GM19239 (cell line): ENCODE measurements at regions not wholly inside any gene's neighbourhood (a gene's known extent, or its start where the extent isn't known, plus 50 kb on each side); places are given as distances from the start of the nearest gene placed in this dataset.

Experiments
- DNase-seq: peaks from one replicate; pipeline ENCODE4 v3.0.0; 2011; ENCODE audit warnings: low spot score; ENCODE audit not compliant: insufficient read length
- FAIRE-seq: peaks from 2 replicates; lab custom pipeline; 2011; peaks lifted over from hg19 to GRCh38; lab: Jason Lieb, UNC

- DNase-seq (no peak), FAIRE-seq (no peak)
These were observed 398.8 kb upstream of the TRIB2 start for GRCh38 chr2:12317814-12318426.

- no peak for DNase-seq
- FAIRE-seq, result no peak
These were observed 398.2 kb upstream of the TRIB2 start for GRCh38 chr2:12318427-12319057.

- no peak for FAIRE-seq
These were observed 396.6 kb upstream of the TRIB2 start for GRCh38 chr2:12320027-12320734.

GRCh38 chr2:12320991-12321641 is 395.6 kb upstream of the TRIB2 start:
- DNase-seq (no peak), FAIRE-seq (no peak)

More at GRCh38 chr2:12320027-12320734, 396.6 kb upstream of the TRIB2 start:
- DNase-seq, result no peak

- DNase-seq (no peak), FAIRE-seq (no peak)
These were observed 394.9 kb upstream of the TRIB2 start for GRCh38 chr2:12321886-12322285.

- no peak for DNase-seq
These were observed 390.9 kb upstream of the TRIB2 start for GRCh38 chr2:12325806-12326205.

GRCh38 chr2:12326449-12327190 is 390.1 kb upstream of the TRIB2 start:
- DNase-seq (no peak), FAIRE-seq (no peak)

More at GRCh38 chr2:12325806-12326205, 390.9 kb upstream of the TRIB2 start:
- no peak for FAIRE-seq

- DNase-seq (no peak), FAIRE-seq (no peak)
These were observed 385.8 kb upstream of the TRIB2 start for GRCh38 chr2:12330916-12331315.

GRCh38 chr2:12331698-12332097 is 385.0 kb upstream of the TRIB2 start:
- DNase-seq, result no peak
- no peak for FAIRE-seq

- no peak for DNase-seq
- no peak for FAIRE-seq
These were observed 383.4 kb upstream of the TRIB2 start for GRCh38 chr2:12333293-12333692.

GRCh38 chr2:12334412-12334966 is 382.2 kb upstream of the TRIB2 start:
- FAIRE-seq, result no peak
- no peak for DNase-seq

- DNase-seq, result no peak
- no peak for FAIRE-seq
These were observed 381.6 kb upstream of the TRIB2 start for GRCh38 chr2:12335131-12335530.

- FAIRE-seq, result no peak
- no peak for DNase-seq
These were observed 380.7 kb upstream of the TRIB2 start for GRCh38 chr2:12335995-12336394.

GRCh38 chr2:12338946-12339697 is 377.6 kb upstream of the TRIB2 start:
- FAIRE-seq, result no peak
- DNase-seq, result no peak

GRCh38 chr2:12340164-12340563 is 376.6 kb upstream of the TRIB2 start:
- DNase-seq, result no peak
- FAIRE-seq, result no peak

GRCh38 chr2:12341215-12341614 is 375.5 kb upstream of the TRIB2 start:
- no peak for FAIRE-seq
- no peak for DNase-seq

- DNase-seq (no peak), FAIRE-seq (no peak)
These were observed 374.8 kb upstream of the TRIB2 start for GRCh38 chr2:12341920-12342319.

- FAIRE-seq (no peak), DNase-seq (no peak)
These were observed 373.6 kb upstream of the TRIB2 start for GRCh38 chr2:12343141-12343540.

- DNase-seq (no peak), FAIRE-seq (no peak)
These were observed 369.7 kb upstream of the TRIB2 start for GRCh38 chr2:12347066-12347493.
